HFF-Myc (cell line): ENCODE measurements at regions not wholly inside any gene's neighbourhood (a gene's known extent, or its start where the extent isn't known, plus 50 kb on each side); places are given as distances from the start of the nearest gene placed in this dataset.
A peak's percentile ranks its signal among the peaks of the same experiment; 100 is the strongest.

Experiments
- DNase-seq: peaks from one replicate; pipeline ENCODE4 v3.0.0-alpha.2; 2011; ENCODE audit warnings: low read depth; ENCODE audit errors: extremely low read depth
- H3K4me3 ChIP-seq: replicated peaks from 2 replicates; pipeline ENCODE4 v1.5.1; 2011; ENCODE audit warnings: low read depth, mild to moderate bottlenecking, control low read depth, low read length
- TF ChIP-seq, protein P1 (sequence below): IDR thresholded peaks from 2 replicates; pipeline ENCODE4 v1.5.1; 2012; ENCODE audit warnings: mild to moderate bottlenecking, low read depth, low read length, control low read depth; ENCODE audit errors: missing control alignments

GRCh38 chr13:99083981-99084380 lies 106.1 kb upstream of the DOCK9 start:
- H3K4me3 ChIP-seq, result no peak overlapping the region
- TF ChIP-seq, protein P1, sequence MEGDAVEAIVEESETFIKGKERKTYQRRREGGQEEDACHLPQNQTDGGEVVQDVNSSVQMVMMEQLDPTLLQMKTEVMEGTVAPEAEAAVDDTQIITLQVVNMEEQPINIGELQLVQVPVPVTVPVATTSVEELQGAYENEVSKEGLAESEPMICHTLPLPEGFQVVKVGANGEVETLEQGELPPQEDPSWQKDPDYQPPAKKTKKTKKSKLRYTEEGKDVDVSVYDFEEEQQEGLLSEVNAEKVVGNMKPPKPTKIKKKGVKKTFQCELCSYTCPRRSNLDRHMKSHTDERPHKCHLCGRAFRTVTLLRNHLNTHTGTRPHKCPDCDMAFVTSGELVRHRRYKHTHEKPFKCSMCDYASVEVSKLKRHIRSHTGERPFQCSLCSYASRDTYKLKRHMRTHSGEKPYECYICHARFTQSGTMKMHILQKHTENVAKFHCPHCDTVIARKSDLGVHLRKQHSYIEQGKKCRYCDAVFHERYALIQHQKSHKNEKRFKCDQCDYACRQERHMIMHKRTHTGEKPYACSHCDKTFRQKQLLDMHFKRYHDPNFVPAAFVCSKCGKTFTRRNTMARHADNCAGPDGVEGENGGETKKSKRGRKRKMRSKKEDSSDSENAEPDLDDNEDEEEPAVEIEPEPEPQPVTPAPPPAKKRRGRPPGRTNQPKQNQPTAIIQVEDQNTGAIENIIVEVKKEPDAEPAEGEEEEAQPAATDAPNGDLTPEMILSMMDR, result no peak
- no peak for DNase-seq

- DNase-seq, result no peak
- TF ChIP-seq, protein P1, result no peak
- peak overlapping the region; percentile 62 for H3K4me3 ChIP-seq
Observed at GRCh38 chr13:99085139-99085807, 107.4 kb upstream of the DOCK9 start.

DNA sequence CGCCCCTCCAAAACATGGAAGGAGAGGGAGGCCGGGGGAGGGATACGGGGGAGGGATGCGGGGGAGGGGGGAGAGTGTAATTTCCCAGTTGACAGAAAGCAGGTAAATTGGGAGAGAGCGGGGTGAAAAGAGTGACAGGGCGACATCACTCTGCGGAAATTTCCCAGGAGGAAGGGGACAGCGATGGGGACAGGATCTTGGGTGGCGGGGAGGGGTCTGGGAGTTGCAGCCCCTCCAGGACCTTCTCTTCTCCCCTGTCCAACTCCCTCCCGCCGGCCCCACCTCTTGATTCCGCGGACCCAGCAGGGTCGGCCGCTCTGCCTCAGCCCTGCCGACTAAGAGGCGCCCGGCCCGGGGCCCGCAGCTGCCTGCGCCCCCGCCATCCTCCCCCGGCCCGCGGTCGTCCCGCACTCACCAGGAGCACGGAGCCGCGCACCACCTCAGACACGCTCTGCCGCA lies 108.0 kb upstream of the DOCK9 start:
- peak overlapping the region; percentile 62 for H3K4me3 ChIP-seq
- TF ChIP-seq, protein P1, result no peak
- DNase-seq, result no peak

DNA sequence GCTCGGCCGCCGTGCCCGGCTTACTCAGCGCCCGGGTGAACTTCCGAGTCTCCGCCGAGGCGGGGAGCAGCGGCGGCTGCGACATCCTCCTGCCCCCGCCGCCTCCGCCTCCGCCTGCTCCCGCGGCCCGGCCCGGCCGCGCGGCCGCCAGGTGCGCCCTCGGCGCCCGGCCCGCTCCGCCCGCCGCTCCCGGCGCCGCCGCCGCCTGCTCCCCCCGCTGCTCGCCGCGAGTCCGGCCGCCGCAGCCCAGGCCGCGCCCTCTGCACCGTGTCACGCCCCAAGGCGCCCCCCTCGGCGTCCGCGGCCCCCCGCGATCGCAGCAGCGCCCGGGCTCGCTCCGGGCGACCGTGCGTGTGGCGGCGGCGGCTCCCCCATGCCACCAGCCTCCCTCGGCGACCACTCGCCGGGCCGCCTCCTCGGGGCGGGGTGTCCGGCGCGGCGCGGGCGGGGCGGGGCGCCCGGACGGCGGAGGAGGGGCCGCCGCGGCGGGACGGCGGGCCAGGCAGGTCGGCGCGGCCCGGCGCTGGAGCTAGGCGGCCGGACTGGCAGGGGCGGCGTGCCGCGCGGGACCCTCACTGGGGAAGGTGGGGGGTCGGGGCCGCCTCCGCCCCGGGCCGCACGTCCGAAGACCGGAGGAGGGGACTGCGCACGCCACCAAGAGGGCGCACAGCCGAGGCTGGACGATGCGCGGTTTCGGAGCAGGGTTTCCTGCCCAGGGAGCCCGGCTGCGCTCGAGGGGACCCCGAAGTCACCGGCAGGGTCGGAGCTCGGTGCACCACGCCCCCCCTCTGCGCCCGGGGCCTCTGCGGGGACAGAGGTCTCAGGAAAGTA lies 108.6 kb upstream of the DOCK9 start:
- DNase-seq, result no peak
- TF ChIP-seq, protein P1, result no peak

DNA sequence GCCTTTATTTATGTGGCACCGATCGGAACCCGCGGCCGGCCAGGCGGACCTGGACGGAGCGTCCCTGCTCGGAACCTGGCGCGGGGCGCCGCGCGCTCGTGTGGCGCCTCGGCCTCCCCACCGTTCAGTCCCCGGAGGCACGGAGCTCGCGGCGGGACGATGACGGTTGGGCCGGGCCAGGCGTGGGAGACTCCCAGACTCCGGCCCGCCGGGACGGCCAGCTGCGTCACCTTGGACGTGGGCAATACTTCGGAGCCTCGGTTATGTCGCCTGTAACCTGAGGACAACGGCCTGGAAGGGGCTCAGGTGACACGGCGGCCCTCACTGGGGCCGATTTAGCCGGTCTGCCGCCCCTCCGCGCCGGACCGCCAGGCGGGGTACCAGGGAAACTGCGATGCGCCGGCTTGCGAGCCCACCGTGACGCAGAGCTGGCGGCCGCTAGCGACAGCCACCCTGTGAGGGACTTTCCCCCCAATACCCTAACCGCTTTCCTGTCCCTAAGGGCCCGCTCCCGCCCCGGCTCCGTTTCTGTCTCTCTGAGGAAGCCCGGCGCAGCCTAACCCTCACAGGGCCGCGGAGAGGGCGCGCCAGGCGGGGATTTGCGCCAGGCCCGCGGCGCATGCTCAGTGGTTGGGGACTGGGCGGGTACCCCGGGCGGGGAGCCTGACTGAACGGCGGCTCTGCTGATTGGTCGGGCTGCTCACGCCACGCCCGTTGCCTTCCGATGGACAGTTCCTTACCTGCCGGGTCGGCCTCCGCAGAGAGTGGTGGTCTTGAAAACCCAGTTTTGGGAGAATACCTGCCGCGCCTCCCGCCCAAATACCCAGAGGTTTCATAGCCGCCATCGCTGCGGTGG lies 109.5 kb upstream of the DOCK9 start:
- peak overlapping the region; percentile 65 for H3K4me3 ChIP-seq

More for the DNA sequence above, 108.6 kb upstream of the DOCK9 start:
- peak overlapping the region; percentile 65 for H3K4me3 ChIP-seq

More for the DNA sequence above, 109.5 kb upstream of the DOCK9 start:
- TF ChIP-seq, protein P1, result no peak
- peak; percentile 30 for DNase-seq
